HG03378 (cell line): ENCODE measurements at regions not wholly inside any gene's neighbourhood (a gene's known extent, or its start where the extent isn't known, plus 50 kb on each side); places are given as distances from the start of the nearest gene placed in this dataset.
"Not testable (repeated sequence)": the region's sequence is repeated elsewhere in the genome, so short reads cannot be mapped to it uniquely, and the experiment has no call there.

Experiments used
- ATAC-seq: cut with Tn5 transposase; IDR thresholded peaks from one replicate; pipeline ENCODE4 v1.9.1; 2021; ENCODE audit warnings: mild to moderate bottlenecking, moderate library complexity; ENCODE audit not compliant: unreplicated experiment

- ATAC-seq: no peak
Observed at GRCh38 chr4:156118507-156119220, 165.0 kb upstream of the CTSO start.

GRCh38 chr4:156117743-156118142, 164.1 kb upstream of the CTSO start:
- no peak for ATAC-seq

GRCh38 chr4:156116991-156117390, 163.3 kb upstream of the CTSO start:
- no peak for ATAC-seq

GRCh38 chr4:156113138-156113765, 159.6 kb upstream of the CTSO start:
- no peak for ATAC-seq

- no peak for ATAC-seq
Observed at GRCh38 chr4:156111686-156112085, 158.0 kb upstream of the CTSO start.

GRCh38 chr4:156109943-156110900, 156.6 kb upstream of the CTSO start:
- no peak for ATAC-seq

- not testable (repeated sequence) for ATAC-seq
Observed at GRCh38 chr4:156109087-156109486, 155.4 kb upstream of the CTSO start.

GRCh38 chr4:156103311-156103710, 149.6 kb upstream of the CTSO start:
- ATAC-seq: no peak

GRCh38 chr4:156102411-156102810, 148.7 kb upstream of the CTSO start:
- no peak for ATAC-seq

GRCh38 chr4:156101571-156101970, 147.9 kb upstream of the CTSO start:
- no peak for ATAC-seq

- no peak for ATAC-seq
Observed at GRCh38 chr4:156100651-156101050, 147.0 kb upstream of the CTSO start.

- ATAC-seq: no peak
Observed at GRCh38 chr4:156098805-156099204, 145.1 kb upstream of the CTSO start.

GRCh38 chr4:156085100-156085499, 131.4 kb upstream of the CTSO start:
- no peak for ATAC-seq

GRCh38 chr4:156084373-156084772, 130.7 kb upstream of the CTSO start:
- no peak for ATAC-seq

GRCh38 chr4:156073976-156074375, 120.3 kb upstream of the CTSO start:
- no peak for ATAC-seq

GRCh38 chr4:156060661-156061060, 107.0 kb upstream of the CTSO start:
- ATAC-seq: no peak

GRCh38 chr4:156053174-156053573, 99.5 kb upstream of the CTSO start:
- no peak for ATAC-seq

- ATAC-seq: no peak
Observed at GRCh38 chr4:156052116-156052515, 98.5 kb upstream of the CTSO start.

GRCh38 chr4:156038772-156039171, 85.1 kb upstream of the CTSO start:
- no peak for ATAC-seq

GRCh38 chr4:156036496-156036895, 82.8 kb upstream of the CTSO start:
- peak; percentile 78 for ATAC-seq

GRCh38 chr4:156029691-156030090, 76.0 kb upstream of the CTSO start:
- no peak for ATAC-seq

GRCh38 chr4:156021298-156021697, 67.6 kb upstream of the CTSO start:
- ATAC-seq: no peak
